Adrenal gland (tissue), 5 donors: ENCODE measurements at regions not wholly inside any gene's neighbourhood (a gene's known extent, or its start where the extent isn't known, plus 50 kb on each side); places are given as distances from the start of the nearest gene placed in this dataset.

Experiments used
- POLR2A ChIP-seq, 2 donors: fragments of 450-650 bp; IDR thresholded peaks; one replicate each; pipeline ENCODE4 v1.6.1; 2017; ENCODE audit warnings: antibody characterized with exemption in 2 of 2, mild to moderate bottlenecking in 2 of 2, moderate library complexity in 1 of 2
- TF ChIP-seq, protein P1 (sequence below), 6 experiments: fragments of 450-650 bp in 4 of 6; fragments of 200-600 bp in 2 of 6; sonication (generic) in 1 of 6; IDR thresholded peaks; 1 replicate in 5 of 6; 2 replicates in 1 of 6; pipeline versions ENCODE4 v1.5.1 to v1.8.0; 2016 to 2021; ENCODE audit warnings: antibody characterized with exemption in 6 of 6, mild to moderate bottlenecking in 2 of 6, moderate library complexity in 1 of 6
- donor health status: DM: no; HTN: no; CAD: no.

DNA sequence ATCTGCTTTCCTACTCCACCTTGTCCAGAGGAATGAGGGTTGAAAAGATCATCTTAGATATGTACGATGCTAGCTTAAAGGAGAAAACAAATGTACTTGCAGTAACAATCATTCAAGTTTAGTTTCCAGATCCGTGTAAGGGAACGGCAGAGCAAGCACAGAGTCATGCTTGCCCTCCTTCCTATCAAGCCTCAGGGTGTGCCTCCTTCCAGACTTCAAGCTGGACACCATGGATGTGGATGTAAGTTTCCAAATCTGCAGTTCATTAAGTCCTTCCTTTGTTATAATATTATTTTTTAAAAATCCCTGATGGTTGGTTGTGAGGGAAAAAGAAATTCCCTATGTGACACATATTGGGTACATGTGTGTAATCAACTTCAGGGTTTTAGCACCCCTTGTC, 238.9 kb upstream of the NT5C1B start:
- TF ChIP-seq, protein P1, sequence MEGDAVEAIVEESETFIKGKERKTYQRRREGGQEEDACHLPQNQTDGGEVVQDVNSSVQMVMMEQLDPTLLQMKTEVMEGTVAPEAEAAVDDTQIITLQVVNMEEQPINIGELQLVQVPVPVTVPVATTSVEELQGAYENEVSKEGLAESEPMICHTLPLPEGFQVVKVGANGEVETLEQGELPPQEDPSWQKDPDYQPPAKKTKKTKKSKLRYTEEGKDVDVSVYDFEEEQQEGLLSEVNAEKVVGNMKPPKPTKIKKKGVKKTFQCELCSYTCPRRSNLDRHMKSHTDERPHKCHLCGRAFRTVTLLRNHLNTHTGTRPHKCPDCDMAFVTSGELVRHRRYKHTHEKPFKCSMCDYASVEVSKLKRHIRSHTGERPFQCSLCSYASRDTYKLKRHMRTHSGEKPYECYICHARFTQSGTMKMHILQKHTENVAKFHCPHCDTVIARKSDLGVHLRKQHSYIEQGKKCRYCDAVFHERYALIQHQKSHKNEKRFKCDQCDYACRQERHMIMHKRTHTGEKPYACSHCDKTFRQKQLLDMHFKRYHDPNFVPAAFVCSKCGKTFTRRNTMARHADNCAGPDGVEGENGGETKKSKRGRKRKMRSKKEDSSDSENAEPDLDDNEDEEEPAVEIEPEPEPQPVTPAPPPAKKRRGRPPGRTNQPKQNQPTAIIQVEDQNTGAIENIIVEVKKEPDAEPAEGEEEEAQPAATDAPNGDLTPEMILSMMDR (IDR thresholded peaks at IDR 0.05): no peak
- no peak for TF ChIP-seq POLR2A (IDR thresholded peaks at IDR 0.05)
